ENCODE measurements at regions not wholly inside any gene's neighbourhood (a gene's known extent, or its start where the extent isn't known, plus 50 kb on each side); places are given as distances from the start of the nearest gene placed in this dataset.

- DNase-seq (ENCODE audit: low spot score), result no peak
- no peak for ATAC-seq (ENCODE audit: low FRiP score)
- TF ChIP-seq CTCF (IDR thresholded peaks at IDR 0.05), result no peak
Observed at GRCh38 chr3:171966533-171967136, 72.7 kb upstream of the FNDC3B start.

DNA sequence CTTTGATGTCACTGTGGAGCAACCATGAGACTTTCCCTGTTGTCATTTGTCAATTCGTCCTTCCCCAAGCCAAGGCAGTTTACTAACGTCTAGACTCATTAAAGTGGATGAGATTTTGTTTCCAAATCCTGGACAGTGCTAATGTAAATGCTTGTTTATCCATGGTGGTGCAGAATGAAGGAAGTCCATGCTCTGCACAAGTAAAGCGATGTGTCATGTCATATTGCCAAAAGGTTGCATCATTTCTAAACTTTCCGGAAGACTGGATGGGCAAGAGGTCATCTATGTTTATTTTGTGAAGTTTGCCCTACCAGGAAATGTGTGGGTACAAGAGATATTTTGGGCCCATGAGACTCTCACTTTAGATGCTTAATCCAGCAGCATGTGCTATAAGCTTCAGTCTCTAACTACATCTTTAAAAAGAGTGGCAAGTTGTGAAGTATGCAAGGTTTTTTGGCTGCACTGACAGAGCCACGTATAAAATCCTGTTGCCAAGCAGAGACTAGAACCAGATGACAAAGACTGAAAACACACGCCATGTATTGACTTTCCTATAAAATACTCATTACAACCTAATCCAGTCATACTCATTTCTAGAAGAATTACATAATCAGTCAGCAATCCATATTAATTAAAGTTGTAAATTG lies 72.1 kb upstream of the FNDC3B start:
- ATAC-seq (ENCODE audit: low FRiP score) (peak; percentile 59), DNase-seq (ENCODE audit: low spot score) (no peak)
- TF ChIP-seq CTCF (IDR thresholded peaks at IDR 0.05), result no peak

DNA sequence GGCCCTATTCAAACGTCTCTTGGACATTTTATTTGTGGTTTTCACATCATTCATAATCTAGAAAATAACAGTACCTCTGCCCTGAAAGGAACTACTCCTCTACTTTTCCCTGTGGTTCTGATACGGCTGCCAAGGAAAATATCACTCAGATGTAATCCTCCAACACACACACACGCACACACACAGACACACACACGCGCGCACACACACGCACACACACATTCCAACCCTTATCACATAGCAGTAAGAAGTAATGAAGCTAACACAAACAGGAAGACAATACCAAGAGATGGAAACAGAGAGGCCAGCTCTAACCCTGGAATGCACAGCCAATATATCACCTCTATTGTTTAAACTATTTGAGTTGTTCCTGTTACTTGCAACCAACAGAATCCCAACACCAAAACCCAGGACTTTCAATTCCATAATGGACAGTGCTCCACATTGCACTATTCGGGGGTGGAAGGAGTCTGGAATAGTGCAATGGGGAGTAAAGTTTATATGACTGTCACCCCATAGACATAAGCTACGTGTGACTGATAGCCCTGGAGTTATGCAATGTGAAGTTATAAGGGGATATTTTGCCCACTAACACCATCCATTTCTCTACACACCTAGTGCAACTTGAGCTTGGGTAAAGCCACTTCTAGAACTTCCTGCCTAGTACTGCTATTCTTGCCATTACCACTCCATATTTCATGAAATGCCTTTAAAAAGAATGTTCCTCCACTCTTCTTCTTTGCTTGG lies 71.3 kb upstream of the FNDC3B start:
- TF ChIP-seq CTCF (IDR thresholded peaks at IDR 0.05), result no peak
- no peak for ATAC-seq (ENCODE audit: low FRiP score)
- no peak for DNase-seq (ENCODE audit: low spot score)

DNA sequence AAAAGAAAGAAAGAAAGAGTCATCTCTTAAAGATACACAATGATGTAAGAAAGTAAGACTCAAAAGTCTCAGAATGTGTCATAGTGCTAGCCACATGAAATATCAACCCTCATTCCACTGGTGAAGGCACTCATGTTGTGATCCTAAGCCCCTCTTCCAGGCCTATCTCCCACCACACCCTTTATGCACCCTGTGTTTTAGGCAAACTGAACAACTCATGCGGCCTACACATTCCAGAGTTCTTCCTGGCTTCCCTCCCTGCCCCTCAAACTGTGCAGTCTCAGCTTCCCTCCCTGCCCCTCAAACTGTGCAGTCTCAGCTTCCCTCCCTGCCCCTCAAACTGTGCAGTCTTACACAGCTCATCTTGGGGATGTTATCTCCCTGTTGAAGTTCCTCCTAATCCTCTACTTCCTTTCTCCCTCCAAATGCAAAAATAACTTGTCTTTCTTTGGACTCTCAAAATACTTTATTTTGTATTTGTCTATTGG lies 69.0 kb upstream of the FNDC3B start:
- DNase-seq (ENCODE audit: low spot score) (no peak), ATAC-seq (ENCODE audit: low FRiP score) (no peak)
- no peak for TF ChIP-seq CTCF (IDR thresholded peaks at IDR 0.05)

DNA sequence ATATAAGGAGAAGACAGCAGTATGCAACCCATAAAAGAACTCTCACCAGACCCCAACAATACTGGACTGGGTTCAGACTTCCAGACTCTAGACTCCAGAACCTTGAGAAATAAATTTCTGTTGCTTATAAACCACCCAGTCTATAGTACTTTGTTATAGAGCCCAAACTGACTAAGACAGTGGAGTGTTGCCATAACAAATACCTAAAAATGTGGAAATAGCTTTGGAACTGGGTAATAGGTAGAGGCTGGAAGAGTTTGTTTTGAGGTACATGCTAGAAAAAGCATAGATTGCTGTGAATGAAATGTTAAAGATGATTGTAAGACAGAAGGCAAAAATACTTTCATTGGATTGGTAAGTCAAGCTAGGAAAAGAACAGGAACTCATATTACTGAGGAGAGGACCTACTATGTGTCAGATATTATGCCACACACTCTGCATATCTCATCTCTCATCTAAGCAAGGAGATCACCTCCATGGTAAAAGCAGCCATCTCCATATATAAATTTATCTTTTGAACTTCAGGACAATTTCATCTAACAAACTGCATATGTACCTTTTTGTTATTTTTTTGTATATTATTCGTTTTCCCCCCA lies 67.4 kb upstream of the FNDC3B start:
- no peak for TF ChIP-seq CTCF (IDR thresholded peaks at IDR 0.05)
- ATAC-seq (ENCODE audit: low FRiP score) (peak; percentile 54), DNase-seq (ENCODE audit: low spot score) (no peak)

DNA sequence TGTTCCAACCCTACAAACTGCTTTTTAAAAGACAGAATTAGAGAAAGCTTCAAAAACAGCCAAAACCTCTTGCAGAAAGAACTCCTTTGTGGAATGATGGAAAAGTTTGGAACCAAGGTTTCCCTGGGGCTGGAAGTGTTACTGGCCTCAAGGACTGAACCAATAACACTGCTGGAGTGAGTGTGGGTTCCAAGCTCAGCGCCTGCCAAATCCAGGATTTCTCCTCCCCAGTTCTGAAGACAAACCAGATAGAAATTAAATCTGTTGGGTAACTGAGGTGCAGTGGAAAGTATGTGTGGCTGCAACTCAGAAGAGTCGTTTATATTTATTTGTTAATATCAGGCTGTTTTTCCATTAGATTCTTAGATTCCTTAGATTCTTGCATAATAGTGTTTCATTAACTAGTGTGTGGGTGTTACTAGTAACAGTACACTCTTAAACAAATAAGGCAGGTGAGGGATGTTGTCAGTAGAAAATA lies 66.5 kb upstream of the FNDC3B start:
- ATAC-seq (ENCODE audit: low FRiP score) (peak; percentile 37), DNase-seq (ENCODE audit: low spot score) (no peak)
- no peak for TF ChIP-seq CTCF (IDR thresholded peaks at IDR 0.05)
